CD4-positive, alpha-beta T cell treated with Interleukin-17A for 1 hour (primary cell): ENCODE measurements at regions not wholly inside any gene's neighbourhood (a gene's known extent, or its start where the extent isn't known, plus 50 kb on each side); places are given as distances from the start of the nearest gene placed in this dataset.
"Not testable (repeated sequence)": the region's sequence is repeated elsewhere in the genome, so short reads cannot be mapped to it uniquely, and the experiment has no call there.

Experiments
- DNase-seq: peaks from one replicate; pipeline ENCODE4 v3.0.0-alpha.2; 2020

GRCh38 chr10:43922335-43923280, 273.9 kb upstream of the ZNF32 start:
- no peak for DNase-seq

- DNase-seq, result no peak
Observed at GRCh38 chr10:43921881-43922280, 273.2 kb upstream of the ZNF32 start.

GRCh38 chr10:43921478-43921877, 272.8 kb upstream of the ZNF32 start:
- DNase-seq, result no peak

- DNase-seq, result not testable (repeated sequence)
Observed at GRCh38 chr10:43920236-43920758, 271.6 kb upstream of the ZNF32 start.

- DNase-seq, result no peak
Observed at GRCh38 chr10:43913676-43914235, 265.1 kb upstream of the ZNF32 start.

GRCh38 chr10:43912469-43912868, 263.8 kb upstream of the ZNF32 start:
- no peak for DNase-seq

- DNase-seq, result no peak
Observed at GRCh38 chr10:43906490-43906889, 257.8 kb upstream of the ZNF32 start.

- DNase-seq, result no peak
Observed at GRCh38 chr10:43905512-43906236, 257.0 kb upstream of the ZNF32 start.

GRCh38 chr10:43904844-43905243, 256.2 kb upstream of the ZNF32 start:
- no peak for DNase-seq

GRCh38 chr10:43904301-43904700, 255.6 kb upstream of the ZNF32 start:
- no peak for DNase-seq

- DNase-seq, result no peak
Observed at GRCh38 chr10:43903451-43903850, 254.8 kb upstream of the ZNF32 start.

GRCh38 chr10:43902842-43903241, 254.2 kb upstream of the ZNF32 start:
- DNase-seq, result no peak

GRCh38 chr10:43901744-43902504, 253.2 kb upstream of the ZNF32 start:
- DNase-seq, result no peak

- DNase-seq, result no peak
Observed at GRCh38 chr10:43901302-43901701, 252.6 kb upstream of the ZNF32 start.

- DNase-seq, result no peak
Observed at GRCh38 chr10:43900571-43900970, 251.9 kb upstream of the ZNF32 start.

- DNase-seq, result no peak
Observed at GRCh38 chr10:43899224-43899959, 250.7 kb upstream of the ZNF32 start.

- no peak for DNase-seq
Observed at GRCh38 chr10:43898592-43898991, 249.9 kb upstream of the ZNF32 start.

GRCh38 chr10:43897765-43898419, 249.2 kb upstream of the ZNF32 start:
- DNase-seq, result no peak

GRCh38 chr10:43892062-43892770, 243.5 kb upstream of the ZNF32 start:
- no peak for DNase-seq

- DNase-seq, result no peak
Observed at GRCh38 chr10:43891241-43891640, 242.6 kb upstream of the ZNF32 start.

GRCh38 chr10:43890124-43890523, 241.4 kb upstream of the ZNF32 start:
- no peak for DNase-seq
